Muscle layer of duodenum (tissue), 2 donors: ENCODE measurements at regions not wholly inside any gene's neighbourhood (a gene's known extent, or its start where the extent isn't known, plus 50 kb on each side); places are given as distances from the start of the nearest gene placed in this dataset.

ENCODE experiments used
- H3K27ac ChIP-seq: one replicate; pipeline ENCODE4 v1.7.0; 2013; ENCODE audit warnings: mild to moderate bottlenecking, low read length
- H3K27me3 ChIP-seq: one replicate; pipeline ENCODE4 v1.7.0; 2013; ENCODE audit warnings: low read depth, mild to moderate bottlenecking, control low read depth, low read length
- H3K36me3 ChIP-seq, 2 donors: one replicate each; pipeline ENCODE4 v1.7.0; 2013; ENCODE audit warnings: low read length in 2 of 2, control low read depth in 1 of 2, mild to moderate bottlenecking in 1 of 2; ENCODE audit not compliant: insufficient read depth in 2 of 2, control insufficient read depth in 1 of 2
- H3K4me1 ChIP-seq, 2 donors: one replicate each; pipeline ENCODE4 v1.7.0; 2013; ENCODE audit warnings: low read length in 2 of 2, mild to moderate bottlenecking in 2 of 2, control low read depth in 1 of 2, moderate library complexity in 1 of 2; ENCODE audit not compliant: insufficient read depth in 2 of 2, control insufficient read depth in 1 of 2
- H3K4me3 ChIP-seq, 2 donors: one replicate each; pipeline ENCODE4 v1.7.0; 2013; ENCODE audit warnings: low read length in 2 of 2, low read depth in 1 of 2, mild to moderate bottlenecking in 1 of 2
- H3K9me3 ChIP-seq, 2 donors: one replicate each; pipeline ENCODE4 v1.7.0; 2013; ENCODE audit warnings: low read length in 2 of 2, control low read depth in 1 of 2, mild to moderate bottlenecking in 1 of 2; ENCODE audit not compliant: control insufficient read depth in 1 of 2
- donor health status: healthy.

- Histone ChIP-seq H3K36me3 (no peaks in the 10 kb centered on the region), H3K4me1 (no peaks in the 10 kb centered on the region), H3K9me3 (no peaks in the 10 kb centered on the region), H3K27me3 (no peaks in the 10 kb centered on the region), H3K4me3 (no peak overlapping the region), H3K27ac (no peak overlapping the region)
Observed at GRCh38 chr6:48764286-48765044, 653.5 kb upstream of the PTCHD4 start.

- H3K36me3 ChIP-seq: no peaks in the 10 kb centered on the region
- no peak overlapping the region for H3K27ac ChIP-seq
- no peaks in the 10 kb centered on the region for H3K9me3 ChIP-seq
- H3K4me1 ChIP-seq: no peaks in the 10 kb centered on the region
- no peaks in the 10 kb centered on the region for H3K27me3 ChIP-seq
- no peak overlapping the region for H3K4me3 ChIP-seq
Observed at GRCh38 chr6:48757661-48758060, 646.7 kb upstream of the PTCHD4 start.

GRCh38 chr6:48755315-48755714, 644.3 kb upstream of the PTCHD4 start:
- Histone ChIP-seq H3K27ac (no peak overlapping the region), H3K4me3 (no peak overlapping the region), H3K9me3 (no peaks in the 10 kb centered on the region), H3K27me3 (no peaks in the 10 kb centered on the region), H3K36me3 (no peaks in the 10 kb centered on the region), H3K4me1 (no peaks in the 10 kb centered on the region)

- Histone ChIP-seq H3K4me1 (no peaks in the 10 kb centered on the region), H3K9me3 (no peaks in the 10 kb centered on the region), H3K27ac (no peak overlapping the region), H3K36me3 (no peaks in the 10 kb centered on the region), H3K4me3 (no peak overlapping the region), H3K27me3 (no peaks in the 10 kb centered on the region)
Observed at GRCh38 chr6:48754641-48755040, 643.6 kb upstream of the PTCHD4 start.

GRCh38 chr6:48750861-48751260, 639.9 kb upstream of the PTCHD4 start:
- Histone ChIP-seq H3K27me3 (no peaks in the 10 kb centered on the region), H3K36me3 (no peaks in the 10 kb centered on the region), H3K4me3 (no peak overlapping the region), H3K4me1 (no peaks in the 10 kb centered on the region), H3K9me3 (peaks cover 0 to 2% of the 10 kb centered on the region in 2 donors), H3K27ac (no peak overlapping the region)

GRCh38 chr6:48747471-48747870, 636.5 kb upstream of the PTCHD4 start:
- peaks cover 0 to 4% of the 10 kb centered on the region in 2 donors for H3K9me3 ChIP-seq
- H3K4me3 ChIP-seq: no peak overlapping the region
- H3K4me1 ChIP-seq: no peaks in the 10 kb centered on the region
- H3K27ac ChIP-seq: no peak overlapping the region
- H3K27me3 ChIP-seq: no peaks in the 10 kb centered on the region
- no peaks in the 10 kb centered on the region for H3K36me3 ChIP-seq

GRCh38 chr6:48747040-48747439, 636.0 kb upstream of the PTCHD4 start:
- Histone ChIP-seq H3K4me1 (no peaks in the 10 kb centered on the region), H3K36me3 (no peaks in the 10 kb centered on the region), H3K27ac (no peak overlapping the region), H3K27me3 (no peaks in the 10 kb centered on the region), H3K9me3 (peaks cover 0 to 4% of the 10 kb centered on the region in 2 donors), H3K4me3 (no peak overlapping the region)

- H3K4me1 ChIP-seq: no peaks in the 10 kb centered on the region
- H3K9me3 ChIP-seq: peaks cover 0 to 4% of the 10 kb centered on the region in 2 donors
- H3K36me3 ChIP-seq: no peaks in the 10 kb centered on the region
- no peak overlapping the region for H3K27ac ChIP-seq
- H3K4me3 ChIP-seq: no peak overlapping the region
- H3K27me3 ChIP-seq: no peaks in the 10 kb centered on the region
Observed at GRCh38 chr6:48744948-48745347, 634.0 kb upstream of the PTCHD4 start.

GRCh38 chr6:48743738-48744137, 632.7 kb upstream of the PTCHD4 start:
- H3K4me1 ChIP-seq: no peaks in the 10 kb centered on the region
- H3K27ac ChIP-seq: no peak overlapping the region
- H3K4me3 ChIP-seq: no peak overlapping the region
- H3K9me3 ChIP-seq: peaks cover 0 to 4% of the 10 kb centered on the region in 2 donors
- no peaks in the 10 kb centered on the region for H3K36me3 ChIP-seq
- no peaks in the 10 kb centered on the region for H3K27me3 ChIP-seq

GRCh38 chr6:48736501-48737206, 625.7 kb upstream of the PTCHD4 start:
- H3K27ac ChIP-seq: no peak overlapping the region
- H3K27me3 ChIP-seq: no peaks in the 10 kb centered on the region
- no peaks in the 10 kb centered on the region for H3K4me1 ChIP-seq
- H3K36me3 ChIP-seq: no peaks in the 10 kb centered on the region
- no peaks in the 10 kb centered on the region for H3K9me3 ChIP-seq
- no peak overlapping the region for H3K4me3 ChIP-seq

- no peaks in the 10 kb centered on the region for H3K36me3 ChIP-seq
- no peaks in the 10 kb centered on the region for H3K27me3 ChIP-seq
- H3K4me1 ChIP-seq: no peaks in the 10 kb centered on the region
- no peak overlapping the region for H3K27ac ChIP-seq
- H3K4me3 ChIP-seq: no peak overlapping the region
- no peaks in the 10 kb centered on the region for H3K9me3 ChIP-seq
Observed at GRCh38 chr6:48735846-48736245, 624.8 kb upstream of the PTCHD4 start.
